Activated naive CD8-positive, alpha-beta T cell treated with anti-CD3 and anti-CD28 coated beads, Interleukin-2, amount 10 ng/mL, durations not matched to agents 7 days and 5 days (primary cell): ENCODE measurements at regions not wholly inside any gene's neighbourhood (a gene's known extent, or its start where the extent isn't known, plus 50 kb on each side); places are given as distances from the start of the nearest gene placed in this dataset.

ENCODE experiments used
- ATAC-seq: fragments of 150-1000 bp; cut with Tn5 transposase; one replicate; pipeline ENCODE4 v1.10.0; 2021; ENCODE audit warnings: low read depth, moderate library complexity
- POLR2A ChIA-PET: fragments of 350-600 bp; sonication (Branson Sonifier 250); formaldehyde crosslinking; loops from one replicate; lab custom pipeline; 2021; ENCODE audit warnings: antibody characterized with exemption; lab: Charles Lee
- DNase-seq: peaks from one replicate; pipeline ENCODE4 v3.0.0; 2021
- H3K27ac Mint-ChIP-seq: one replicate; pipeline ENCODE4 v1.8.0; 2022; ENCODE audit warnings: mild to moderate bottlenecking, mixed read lengths
- H3K27me3 Mint-ChIP-seq: one replicate; pipeline ENCODE4 v1.8.0; 2022; ENCODE audit warnings: mild to moderate bottlenecking, moderate library complexity, mixed read lengths
- H3K36me3 Mint-ChIP-seq: one replicate; pipeline ENCODE4 v1.8.0; 2021; ENCODE audit warnings: mild to moderate bottlenecking, mixed read lengths
- H3K4me1 Mint-ChIP-seq: one replicate; pipeline ENCODE4 v1.8.0; 2021; ENCODE audit warnings: mixed read lengths
- H3K4me3 Mint-ChIP-seq: one replicate; pipeline ENCODE4 v1.8.0; 2022; ENCODE audit warnings: mild to moderate bottlenecking, moderate library complexity, mixed read lengths
- H3K9me3 Mint-ChIP-seq: one replicate; pipeline ENCODE4 v1.8.0; 2021; ENCODE audit warnings: mixed read lengths

DNA sequence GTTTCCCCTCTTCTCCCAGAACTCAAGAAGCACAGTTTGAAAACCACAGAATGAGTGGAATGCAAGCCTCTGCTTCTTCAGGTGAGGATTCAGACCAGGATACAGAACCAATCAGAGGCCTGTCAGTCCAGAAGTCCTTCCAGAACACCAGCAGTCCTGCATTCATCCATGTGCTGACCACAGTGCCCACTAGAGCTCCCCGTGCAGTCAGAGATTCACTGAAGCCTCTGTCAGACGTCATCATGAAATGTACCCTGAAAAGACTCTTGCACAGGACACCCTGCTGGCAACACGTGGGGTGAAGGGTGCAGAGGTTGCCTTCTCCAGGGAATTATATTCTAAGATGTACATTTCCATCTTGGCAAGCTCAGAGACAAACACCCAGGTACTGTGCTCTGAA is 75.9 kb upstream of the LSM6 start:
- POLR2A ChIA-PET = no interaction called here
- ATAC-seq (no peak), DNase-seq (no peak)
- peaks cover 3% of the 10 kb centered on the region for H3K27me3 Mint-ChIP-seq
- H3K36me3 Mint-ChIP-seq = no peaks in the 10 kb centered on the region
- H3K9me3 Mint-ChIP-seq = peaks cover 2% of the 10 kb centered on the region
- H3K4me1 Mint-ChIP-seq = no peaks in the 10 kb centered on the region
- no peak overlapping the region for H3K4me3 Mint-ChIP-seq
- no peak overlapping the region for H3K27ac Mint-ChIP-seq

DNA sequence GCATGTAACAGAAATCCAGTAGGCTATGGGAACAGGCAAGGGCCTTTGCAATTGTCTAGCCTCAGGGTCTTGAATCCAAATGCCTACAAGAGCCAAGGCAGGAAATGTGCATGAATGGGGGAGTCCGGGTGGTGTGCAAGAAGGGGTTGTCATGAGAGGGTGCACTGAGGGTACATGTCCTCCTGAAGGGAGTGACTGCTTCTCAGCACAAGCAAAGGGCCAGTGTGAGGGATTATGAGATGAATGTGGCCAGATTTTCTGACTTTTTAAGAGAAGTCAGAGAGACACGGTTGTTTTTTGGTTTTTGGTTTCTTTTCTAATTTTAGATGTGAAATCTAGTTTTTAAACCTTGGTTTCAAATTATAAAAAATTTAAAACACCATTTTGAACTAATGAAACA is 76.5 kb upstream of the LSM6 start:
- no peaks in the 10 kb centered on the region for H3K36me3 Mint-ChIP-seq
- no peak overlapping the region for H3K4me3 Mint-ChIP-seq
- ATAC-seq = no peak
- no peak for DNase-seq
- H3K27me3 Mint-ChIP-seq = peaks cover 3% of the 10 kb centered on the region
- H3K27ac Mint-ChIP-seq = no peak overlapping the region
- POLR2A ChIA-PET = no interaction called here
- H3K9me3 Mint-ChIP-seq = peaks cover 2% of the 10 kb centered on the region
- no peaks in the 10 kb centered on the region for H3K4me1 Mint-ChIP-seq

DNA sequence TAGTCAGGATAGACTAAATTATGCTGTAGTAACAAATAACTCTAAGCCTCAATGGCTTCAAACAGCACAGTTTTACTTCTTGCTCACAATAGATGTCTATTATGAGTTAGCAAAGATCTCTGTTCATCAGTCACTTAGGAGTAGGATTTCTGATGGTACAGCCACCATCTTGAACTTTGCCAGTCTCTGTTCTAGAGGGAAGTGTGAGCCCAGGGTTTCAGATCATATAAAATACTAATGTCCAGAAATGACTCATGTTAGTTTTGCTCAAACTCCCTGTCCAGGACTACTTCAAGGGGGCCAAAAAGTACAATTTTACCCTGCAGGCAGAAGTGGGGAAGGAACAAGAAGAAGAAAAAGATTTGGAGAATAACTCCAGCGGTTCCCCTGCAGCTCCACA is 77.1 kb upstream of the LSM6 start:
- DNase-seq (no peak), ATAC-seq (no peak)
- no peaks in the 10 kb centered on the region for H3K36me3 Mint-ChIP-seq
- H3K4me3 Mint-ChIP-seq = no peak overlapping the region
- peaks cover under 1% of the 10 kb centered on the region for H3K9me3 Mint-ChIP-seq
- H3K27me3 Mint-ChIP-seq = peaks cover 3% of the 10 kb centered on the region
- POLR2A ChIA-PET = no interaction called here
- H3K27ac Mint-ChIP-seq = no peak overlapping the region
- no peaks in the 10 kb centered on the region for H3K4me1 Mint-ChIP-seq

DNA sequence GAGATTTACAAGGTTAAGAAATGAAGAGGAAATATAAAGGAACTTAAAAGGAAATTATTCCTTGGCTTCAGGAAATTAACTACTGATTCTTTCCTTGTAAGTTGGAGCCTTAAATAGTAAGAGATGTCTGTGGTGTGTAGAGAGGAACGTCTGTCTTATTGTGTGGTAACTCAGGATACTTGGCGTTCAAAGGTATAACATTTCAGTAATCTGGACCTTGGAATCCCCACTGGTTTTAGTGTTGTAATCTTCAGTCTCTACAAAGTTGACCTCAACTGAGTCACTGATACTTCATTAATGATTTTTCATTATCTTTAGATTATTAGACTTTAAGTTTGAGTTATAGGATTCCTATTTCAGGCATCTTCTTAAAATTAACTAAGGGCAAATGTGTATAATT is 79.1 kb upstream of the LSM6 start:
- Mint-ChIP-seq H3K36me3 (no peaks in the 10 kb centered on the region), H3K27ac (no peak overlapping the region), H3K27me3 (peaks cover 9% of the 10 kb centered on the region), H3K4me1 (no peaks in the 10 kb centered on the region), H3K4me3 (no peak overlapping the region), H3K9me3 (no peaks in the 10 kb centered on the region)
- ATAC-seq (no peak), DNase-seq (no peak)
- POLR2A ChIA-PET = no interaction called here

DNA sequence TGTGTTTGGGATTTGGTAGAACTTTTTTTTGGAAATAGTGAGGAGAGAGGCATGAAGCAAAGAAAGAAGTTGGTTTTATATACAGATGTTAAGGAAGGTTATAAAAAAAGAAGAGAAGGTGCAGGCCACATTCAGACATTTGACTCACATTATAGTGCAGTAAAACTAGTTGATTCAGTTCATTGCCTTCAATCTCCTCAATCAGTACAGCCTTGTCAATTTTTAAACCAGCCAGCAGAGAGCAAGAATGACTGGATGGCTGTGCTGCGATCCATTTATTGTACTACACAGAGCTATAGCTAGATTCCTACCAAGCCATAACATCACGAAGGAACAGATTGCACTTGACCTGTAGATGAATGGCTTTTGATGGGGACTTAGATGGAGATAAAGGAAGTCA is 79.7 kb upstream of the LSM6 start:
- H3K9me3 Mint-ChIP-seq = no peaks in the 10 kb centered on the region
- no peak overlapping the region for H3K27ac Mint-ChIP-seq
- no peak for ATAC-seq
- POLR2A ChIA-PET = no interaction called here
- peaks cover 10% of the 10 kb centered on the region for H3K27me3 Mint-ChIP-seq
- H3K4me3 Mint-ChIP-seq = no peak overlapping the region
- no peaks in the 10 kb centered on the region for H3K36me3 Mint-ChIP-seq
- no peaks in the 10 kb centered on the region for H3K4me1 Mint-ChIP-seq
- DNase-seq = no peak

DNA sequence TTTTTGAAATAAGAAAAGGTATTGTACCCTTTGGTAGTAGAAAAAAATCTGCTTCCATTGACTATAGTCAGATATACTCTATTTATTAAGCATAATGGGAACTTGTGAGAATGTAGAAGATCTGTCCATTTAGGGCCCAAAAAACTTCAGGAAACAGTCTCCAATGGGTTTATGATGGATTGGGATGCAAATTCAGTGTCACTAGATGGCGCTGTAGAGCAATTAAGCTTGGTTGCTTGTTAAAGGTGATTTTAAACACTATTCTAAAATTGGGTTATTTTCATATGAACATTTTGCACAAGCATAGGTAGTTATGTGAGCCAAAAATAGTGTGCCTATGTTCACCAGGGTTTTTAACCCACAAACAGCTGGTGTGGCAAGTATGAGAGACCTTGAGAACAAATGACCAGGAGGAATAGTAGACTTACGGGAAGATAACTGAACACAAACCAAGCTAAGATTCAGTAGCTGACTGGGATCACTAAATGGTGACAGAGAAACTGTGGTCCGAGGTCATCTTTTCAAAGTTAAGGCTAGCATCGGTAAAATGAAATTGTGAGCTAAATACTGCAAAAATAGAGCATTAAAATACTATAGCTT is 80.3 kb upstream of the LSM6 start:
- H3K27ac Mint-ChIP-seq = no peak overlapping the region
- POLR2A ChIA-PET = no interaction called here
- H3K36me3 Mint-ChIP-seq = no peaks in the 10 kb centered on the region
- H3K4me1 Mint-ChIP-seq = no peaks in the 10 kb centered on the region
- H3K4me3 Mint-ChIP-seq = no peak overlapping the region
- ATAC-seq = no peak
- no peak for DNase-seq
- H3K27me3 Mint-ChIP-seq = peaks cover 16% of the 10 kb centered on the region
- no peaks in the 10 kb centered on the region for H3K9me3 Mint-ChIP-seq

DNA sequence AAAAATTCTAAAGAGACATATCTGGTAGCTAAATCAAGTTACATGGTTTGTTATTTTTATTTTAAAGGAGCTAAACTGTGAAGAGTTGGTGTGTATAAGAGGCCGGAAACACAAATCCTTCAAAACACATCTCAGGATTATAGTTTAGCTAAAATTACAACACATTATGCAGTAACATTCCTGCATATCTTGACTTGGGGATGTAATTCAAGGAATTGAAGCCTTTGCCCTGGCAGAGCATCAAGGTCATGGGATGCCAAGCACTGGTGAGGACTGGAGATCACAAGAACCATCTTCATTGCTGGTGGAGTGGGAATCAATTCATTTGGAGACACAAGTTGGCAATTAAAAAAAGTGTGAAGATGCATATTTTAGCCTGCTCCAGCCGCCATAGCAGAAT is 86.8 kb upstream of the LSM6 start:
- H3K36me3 Mint-ChIP-seq = no peaks in the 10 kb centered on the region
- peaks cover 25% of the 10 kb centered on the region for H3K27me3 Mint-ChIP-seq
- no peak for ATAC-seq
- no peaks in the 10 kb centered on the region for H3K4me1 Mint-ChIP-seq
- H3K4me3 Mint-ChIP-seq = no peak overlapping the region
- H3K9me3 Mint-ChIP-seq = no peaks in the 10 kb centered on the region
- POLR2A ChIA-PET = no interaction called here
- no peak for DNase-seq
- no peak overlapping the region for H3K27ac Mint-ChIP-seq

DNA sequence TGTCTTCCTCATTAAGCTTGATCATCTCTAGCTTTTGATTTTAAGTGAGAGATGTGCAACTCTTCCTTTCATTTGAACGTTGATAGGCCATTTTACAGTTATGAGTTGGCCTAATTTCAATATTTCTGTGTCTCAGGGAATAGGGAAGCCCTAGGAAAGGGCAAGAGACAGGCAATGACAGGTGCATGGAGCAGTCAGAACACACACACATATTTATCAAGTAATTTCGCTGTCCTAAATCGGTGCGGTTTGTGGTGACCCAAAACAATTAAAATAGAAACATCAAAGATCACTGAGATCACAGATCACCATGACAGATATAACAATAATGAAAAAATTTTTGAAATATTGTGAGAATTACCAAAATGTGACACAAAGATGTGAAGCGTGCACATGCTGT is 87.7 kb upstream of the LSM6 start:
- Mint-ChIP-seq H3K4me1 (no peaks in the 10 kb centered on the region), H3K27me3 (peaks cover 25% of the 10 kb centered on the region), H3K4me3 (no peak overlapping the region), H3K9me3 (no peaks in the 10 kb centered on the region), H3K36me3 (no peaks in the 10 kb centered on the region), H3K27ac (no peak overlapping the region)
- ATAC-seq (no peak), DNase-seq (no peak)
- POLR2A ChIA-PET = no interaction called here

DNA sequence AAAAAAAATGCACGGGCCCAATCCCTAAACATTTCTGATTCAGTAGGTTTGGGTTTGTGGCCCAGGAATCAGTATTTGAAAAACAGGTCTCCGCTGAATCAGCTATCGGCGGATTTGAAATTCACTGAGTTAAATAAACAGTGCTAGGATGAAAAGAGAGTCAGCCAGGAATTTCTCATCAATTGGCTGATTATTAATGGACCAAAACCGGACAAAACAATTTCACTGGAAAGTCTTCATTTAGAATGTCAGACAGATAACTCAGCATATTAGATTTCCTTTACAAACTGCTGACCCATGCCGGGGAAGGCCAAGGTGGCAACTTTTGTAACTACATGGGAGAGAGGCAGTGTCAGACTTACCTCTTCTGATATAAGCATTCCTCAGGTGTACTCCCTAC is 99.4 kb upstream of the LSM6 start:
- no peak for ATAC-seq
- H3K9me3 Mint-ChIP-seq = no peaks in the 10 kb centered on the region
- H3K4me3 Mint-ChIP-seq = no peak overlapping the region
- H3K27ac Mint-ChIP-seq = no peak overlapping the region
- no peak for DNase-seq
- POLR2A ChIA-PET = no interaction called here
- H3K27me3 Mint-ChIP-seq = peaks cover 5% of the 10 kb centered on the region
- H3K36me3 Mint-ChIP-seq = no peaks in the 10 kb centered on the region
- no peaks in the 10 kb centered on the region for H3K4me1 Mint-ChIP-seq

DNA sequence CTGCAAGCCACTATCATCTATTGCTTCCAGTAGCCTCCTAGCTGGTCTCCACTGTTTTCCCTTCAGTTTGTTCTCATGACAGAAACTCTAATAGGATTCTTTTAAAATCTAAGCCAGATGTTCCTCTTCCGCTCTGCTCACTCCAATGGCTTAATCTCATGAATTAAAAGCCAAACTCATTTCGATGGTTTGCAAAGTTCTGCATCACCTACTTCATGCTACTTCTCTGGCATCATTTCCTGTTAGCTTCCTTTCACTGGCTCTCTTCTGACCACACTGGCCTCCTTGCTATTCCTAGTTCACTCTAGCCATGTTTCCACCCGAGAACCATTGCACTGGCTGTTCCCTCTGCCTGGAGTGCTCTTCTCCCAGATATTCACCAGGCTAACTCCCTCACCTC is 102.0 kb upstream of the LSM6 start:
- POLR2A ChIA-PET = no interaction called here
- ATAC-seq (no peak), DNase-seq (no peak)
- no peak overlapping the region for H3K27ac Mint-ChIP-seq
- no peaks in the 10 kb centered on the region for H3K36me3 Mint-ChIP-seq
- H3K4me1 Mint-ChIP-seq = no peaks in the 10 kb centered on the region
- H3K4me3 Mint-ChIP-seq = no peak overlapping the region
- peaks cover 9% of the 10 kb centered on the region for H3K27me3 Mint-ChIP-seq
- H3K9me3 Mint-ChIP-seq = no peaks in the 10 kb centered on the region

DNA sequence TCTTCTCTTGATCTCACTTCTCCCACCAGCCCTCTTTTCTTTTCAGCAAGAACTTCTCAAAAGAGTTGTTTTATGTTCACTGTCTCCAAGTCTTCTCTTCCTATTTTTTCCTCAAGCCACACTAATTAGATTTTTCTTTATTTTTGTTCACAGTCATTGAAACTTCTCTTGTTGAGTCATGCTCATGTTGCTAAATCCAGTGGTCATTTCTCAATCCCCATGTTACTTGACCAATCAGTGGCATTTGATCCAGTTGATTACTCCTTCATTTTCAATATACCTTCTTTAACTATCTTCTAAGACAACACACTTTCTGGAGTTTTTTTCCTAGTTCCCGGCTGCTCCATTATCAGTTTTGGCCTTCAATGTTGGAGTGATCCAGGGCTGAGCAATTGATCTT is 103.1 kb upstream of the LSM6 start:
- POLR2A ChIA-PET = no interaction called here
- Mint-ChIP-seq H3K4me1 (no peaks in the 10 kb centered on the region), H3K9me3 (no peaks in the 10 kb centered on the region), H3K4me3 (no peak overlapping the region), H3K27me3 (peaks cover 9% of the 10 kb centered on the region), H3K27ac (no peak overlapping the region), H3K36me3 (no peaks in the 10 kb centered on the region)
- DNase-seq (no peak), ATAC-seq (no peak)

DNA sequence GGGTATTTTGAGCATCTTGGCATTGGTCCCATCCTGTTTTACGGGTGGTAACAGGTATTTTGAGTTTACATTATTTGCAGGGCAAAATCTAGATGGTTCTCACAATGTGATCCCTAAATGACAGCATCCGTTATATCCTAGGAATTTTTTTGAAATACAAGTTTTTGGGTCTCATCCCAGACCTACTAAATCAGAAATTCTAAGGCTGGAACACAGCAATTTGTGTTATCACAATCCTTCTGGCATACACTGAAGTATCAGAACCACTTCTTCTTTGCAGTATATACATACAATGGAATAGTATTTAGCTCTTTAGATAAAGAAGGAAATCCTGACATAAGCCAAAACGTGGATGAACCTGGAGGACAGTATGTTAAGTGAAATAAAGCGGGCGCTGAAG is 104.1 kb upstream of the LSM6 start:
- H3K4me3 Mint-ChIP-seq = no peak overlapping the region
- H3K9me3 Mint-ChIP-seq = no peaks in the 10 kb centered on the region
- no peak overlapping the region for H3K27ac Mint-ChIP-seq
- POLR2A ChIA-PET = no interaction called here
- no peaks in the 10 kb centered on the region for H3K4me1 Mint-ChIP-seq
- H3K27me3 Mint-ChIP-seq = peaks cover 9% of the 10 kb centered on the region
- ATAC-seq (no peak), DNase-seq (no peak)
- H3K36me3 Mint-ChIP-seq = no peaks in the 10 kb centered on the region

DNA sequence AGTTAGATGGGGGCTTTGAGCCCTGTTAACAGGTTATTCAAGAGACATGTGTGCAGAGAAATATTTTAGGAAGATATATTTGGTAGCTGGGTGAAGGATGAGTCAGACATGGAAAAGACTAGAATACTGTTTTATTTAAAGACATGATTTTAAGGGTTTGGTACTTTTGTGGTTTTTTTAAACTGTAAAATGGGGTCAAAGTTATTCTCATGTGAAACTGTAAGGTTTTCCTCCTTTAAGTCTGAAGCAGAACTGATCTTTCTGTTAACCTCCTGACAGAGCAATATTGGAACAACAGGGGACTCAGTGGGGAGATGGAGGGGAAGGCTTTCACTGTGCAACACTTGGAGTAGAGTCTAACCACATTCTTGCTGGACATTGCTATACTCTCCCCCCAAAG is 112.4 kb upstream of the LSM6 start:
- no peak overlapping the region for H3K27ac Mint-ChIP-seq
- no peaks in the 10 kb centered on the region for H3K9me3 Mint-ChIP-seq
- H3K36me3 Mint-ChIP-seq = no peaks in the 10 kb centered on the region
- H3K4me1 Mint-ChIP-seq = no peaks in the 10 kb centered on the region
- POLR2A ChIA-PET = no interaction called here
- ATAC-seq (no peak), DNase-seq (no peak)
- peaks cover 16% of the 10 kb centered on the region for H3K27me3 Mint-ChIP-seq
- H3K4me3 Mint-ChIP-seq = no peak overlapping the region

DNA sequence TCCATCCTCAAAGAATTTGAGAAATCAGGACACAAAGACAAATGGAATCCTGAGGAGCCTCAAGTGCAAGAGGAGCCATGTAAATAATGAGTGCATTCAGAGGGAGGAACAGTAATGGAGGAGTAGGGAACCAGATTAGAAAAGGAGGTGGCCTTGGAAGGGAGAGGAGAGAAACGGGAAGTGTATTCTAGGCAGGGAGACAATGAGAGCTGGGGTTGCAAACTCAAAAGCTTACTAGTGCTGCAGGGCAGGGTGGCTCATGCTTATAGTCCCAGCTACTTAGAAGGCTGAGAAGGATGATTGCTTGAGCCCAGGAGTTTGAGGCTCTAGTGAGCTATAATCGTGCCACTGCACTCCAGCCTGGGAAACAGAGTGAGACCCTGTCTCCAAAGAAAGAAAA is 113.2 kb upstream of the LSM6 start:
- Mint-ChIP-seq H3K27ac (no peak overlapping the region), H3K4me3 (no peak overlapping the region), H3K4me1 (no peaks in the 10 kb centered on the region), H3K9me3 (no peaks in the 10 kb centered on the region), H3K36me3 (no peaks in the 10 kb centered on the region), H3K27me3 (peaks cover 16% of the 10 kb centered on the region)
- ATAC-seq = no peak
- POLR2A ChIA-PET = no interaction called here
- no peak for DNase-seq
